Activated CD4-positive, alpha-beta memory T cell treated with anti-CD3 and anti-CD28 coated beads for 36 hours (primary cell): ENCODE measurements at regions not wholly inside any gene's neighbourhood (a gene's known extent, or its start where the extent isn't known, plus 50 kb on each side); places are given as distances from the start of the nearest gene placed in this dataset.

Source experiments
- CTCF ChIA-PET: fragments of 350-600 bp; sonication (Branson Sonifier 250); formaldehyde crosslinking; loops from one replicate; lab custom pipeline; 2021; ENCODE audit warnings: antibody characterized with exemption, inconsistent platforms; lab: Charles Lee
- POLR2A ChIA-PET: fragments of 350-600 bp; sonication (Branson Sonifier 250); formaldehyde crosslinking; loops from one replicate; lab custom pipeline; 2021; ENCODE audit warnings: antibody characterized with exemption; lab: Charles Lee
- DNase-seq: peaks from one replicate; pipeline ENCODE4 v3.0.0-alpha.2; 2020
- H3K27ac Mint-ChIP-seq: one replicate; pipeline ENCODE4 v1.8.0; 2021; ENCODE audit warnings: mixed read lengths
- H3K27me3 Mint-ChIP-seq: one replicate; pipeline ENCODE4 v1.8.0; 2021; ENCODE audit warnings: mixed read lengths
- H3K36me3 Mint-ChIP-seq: one replicate; pipeline ENCODE4 v1.8.0; 2021; ENCODE audit warnings: mixed read lengths
- H3K4me1 Mint-ChIP-seq: one replicate; pipeline ENCODE4 v1.8.0; 2021; ENCODE audit warnings: low read depth, mixed read lengths
- H3K4me3 Mint-ChIP-seq: one replicate; pipeline ENCODE4 v1.8.0; 2021; ENCODE audit warnings: mild to moderate bottlenecking, mixed read lengths
- H3K9me3 Mint-ChIP-seq: one replicate; pipeline ENCODE4 v1.8.0; 2021; ENCODE audit warnings: mixed read lengths
- intact Hi-C: fragments of 100-400 bp; cut with micrococcal nuclease; formaldehyde crosslinking; loops from one replicate; pipeline ENCODE4 v1.15.1; 2023

DNA sequence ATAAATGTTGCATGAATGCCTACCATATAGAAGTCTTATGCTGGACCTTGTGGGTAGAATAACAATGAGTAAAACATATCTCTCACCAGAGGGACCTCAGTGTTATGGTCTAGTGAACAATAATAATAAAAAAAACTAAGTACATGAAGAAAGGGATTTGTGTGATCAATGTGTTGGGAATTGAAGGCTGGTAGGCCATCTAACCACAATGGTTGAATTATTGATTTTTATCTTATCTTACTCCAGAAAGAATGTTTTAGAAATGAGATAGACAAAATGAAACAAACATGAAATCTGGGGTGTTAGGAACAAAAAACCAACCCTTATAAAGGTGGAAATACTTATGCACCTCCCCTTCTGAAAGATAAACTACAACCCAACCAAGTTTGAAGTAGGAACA lies 243.9 kb upstream of the LRIG3 start:
- CTCF ChIA-PET = interaction anchor here (0.8 to 1.2 kb wide), 2 partner anchors 49 to 50 kb away, joined by 4 to 5 read pairs; no protein-coding TSS in a partner anchor
- Mint-ChIP-seq H3K27me3 (no peaks in the 10 kb centered on the region), H3K9me3 (no peaks in the 10 kb centered on the region), H3K36me3 (no peaks in the 10 kb centered on the region), H3K4me3 (no peak overlapping the region), H3K27ac (no peak overlapping the region), H3K4me1 (no peaks in the 10 kb centered on the region)
- intact Hi-C loops = no loop called here
- POLR2A ChIA-PET = no interaction called here
- no peak for DNase-seq

DNA sequence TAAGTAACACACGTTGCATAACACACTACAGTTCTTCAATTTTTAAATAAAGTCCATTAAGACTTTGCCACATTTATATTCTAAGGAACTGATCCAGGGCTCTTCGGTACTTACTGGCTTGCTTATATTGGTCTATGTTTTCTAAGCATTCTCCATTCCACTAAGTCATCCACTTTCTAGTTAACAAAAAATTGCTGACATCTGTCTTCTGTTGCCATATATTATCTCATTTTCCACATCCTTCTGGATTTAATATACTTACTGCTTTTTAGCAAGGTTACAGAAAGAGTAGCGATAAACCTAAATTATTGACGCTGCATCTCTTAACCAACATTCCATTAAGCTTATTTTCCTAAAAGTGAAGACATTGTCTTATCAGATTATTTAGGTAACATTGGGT lies 238.4 kb upstream of the LRIG3 start:
- ChIA-PET CTCF (interaction anchor here (1.7 kb wide), 1 partner anchor 9 kb away, joined by 7 read pairs; no protein-coding TSS in a partner anchor), POLR2A (no interaction called here)
- Mint-ChIP-seq H3K27me3 (no peaks in the 10 kb centered on the region), H3K36me3 (no peaks in the 10 kb centered on the region), H3K4me1 (no peaks in the 10 kb centered on the region), H3K4me3 (no peak overlapping the region), H3K27ac (no peak overlapping the region), H3K9me3 (peaks cover 13% of the 10 kb centered on the region)
- intact Hi-C loops = no loop called here
- DNase-seq = no peak

DNA sequence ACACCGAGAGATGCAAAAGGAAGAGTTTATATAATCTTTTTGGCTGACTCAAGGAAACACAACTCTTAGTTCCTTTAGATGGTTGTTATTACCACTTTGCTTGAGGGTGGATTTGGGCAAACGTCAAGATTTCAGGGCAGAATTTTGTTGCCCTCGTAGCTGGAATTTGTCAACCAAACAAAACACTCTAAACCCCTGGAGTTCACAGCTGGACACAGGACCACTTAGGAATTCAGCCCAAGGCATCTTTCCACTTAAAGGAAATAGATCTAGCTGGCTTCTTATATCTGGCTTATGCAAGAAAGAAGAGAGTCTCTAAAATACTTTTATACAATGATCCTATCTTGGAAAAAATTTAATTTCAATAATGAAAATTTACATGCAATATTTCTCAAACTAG lies 237.8 kb upstream of the LRIG3 start:
- ChIA-PET CTCF (interaction anchor here (1.7 kb wide), 1 partner anchor 8 kb away, joined by 7 read pairs; no protein-coding TSS in a partner anchor), POLR2A (no interaction called here)
- DNase-seq = no peak
- no peaks in the 10 kb centered on the region for H3K36me3 Mint-ChIP-seq
- intact Hi-C loops = no loop called here
- H3K4me1 Mint-ChIP-seq = no peaks in the 10 kb centered on the region
- peaks cover 13% of the 10 kb centered on the region for H3K9me3 Mint-ChIP-seq
- H3K27me3 Mint-ChIP-seq = no peaks in the 10 kb centered on the region
- H3K27ac Mint-ChIP-seq = no peak overlapping the region
- H3K4me3 Mint-ChIP-seq = no peak overlapping the region

GRCh38 chr12:59155448-59155847 lies 235.1 kb upstream of the LRIG3 start:
- H3K27me3 Mint-ChIP-seq = no peaks in the 10 kb centered on the region
- no peak for DNase-seq
- intact Hi-C loops = no loop called here
- ChIA-PET POLR2A (no interaction called here), CTCF (no interaction called here)
- no peak overlapping the region for H3K27ac Mint-ChIP-seq
- H3K4me3 Mint-ChIP-seq = no peak overlapping the region
- no peaks in the 10 kb centered on the region for H3K4me1 Mint-ChIP-seq
- peaks cover 13% of the 10 kb centered on the region for H3K9me3 Mint-ChIP-seq
- no peaks in the 10 kb centered on the region for H3K36me3 Mint-ChIP-seq

GRCh38 chr12:59151243-59151642 lies 230.9 kb upstream of the LRIG3 start:
- Mint-ChIP-seq H3K27ac (no peak overlapping the region), H3K36me3 (no peaks in the 10 kb centered on the region), H3K9me3 (peaks cover 8% of the 10 kb centered on the region), H3K27me3 (no peaks in the 10 kb centered on the region), H3K4me1 (no peaks in the 10 kb centered on the region), H3K4me3 (no peak overlapping the region)
- intact Hi-C loops = no loop called here
- ChIA-PET CTCF (interaction anchor here (0.6 to 1.7 kb wide), 7 partner anchors 9 to 803 kb away, joined by 3 to 5 read pairs (median 4); no protein-coding TSS in a partner anchor), POLR2A (no interaction called here)
- no peak for DNase-seq

DNA sequence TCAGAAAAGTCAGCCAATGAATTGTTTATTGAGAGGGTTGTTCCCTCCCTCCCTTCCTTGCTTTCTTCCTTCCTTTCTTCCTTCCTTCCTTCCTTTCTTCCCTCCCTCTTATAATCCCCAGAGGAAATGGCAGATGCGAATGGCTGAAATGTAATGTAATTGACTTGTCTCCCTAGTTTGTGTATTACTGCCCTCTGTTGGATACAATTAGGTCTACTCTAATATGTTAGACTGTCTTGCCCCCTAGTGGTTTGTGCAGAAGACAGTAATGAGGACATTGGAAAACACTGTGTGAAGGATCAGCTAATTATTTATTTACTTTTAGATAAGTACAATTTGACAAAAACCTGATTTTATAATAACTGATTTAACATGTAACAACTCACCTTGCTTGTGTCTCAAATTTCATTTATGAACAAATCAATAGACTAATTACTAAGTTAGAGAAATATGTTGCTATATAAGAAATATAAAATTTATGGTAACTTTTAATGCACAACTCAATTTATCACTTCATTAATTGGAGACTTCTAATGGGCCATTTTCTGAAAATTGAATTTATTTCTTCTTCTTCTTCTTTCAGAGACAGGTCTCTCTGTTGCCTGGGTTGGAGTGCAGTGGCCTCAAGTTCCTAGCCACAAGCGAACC lies 229.8 kb upstream of the LRIG3 start:
- H3K36me3 Mint-ChIP-seq = no peaks in the 10 kb centered on the region
- no peaks in the 10 kb centered on the region for H3K27me3 Mint-ChIP-seq

DNA sequence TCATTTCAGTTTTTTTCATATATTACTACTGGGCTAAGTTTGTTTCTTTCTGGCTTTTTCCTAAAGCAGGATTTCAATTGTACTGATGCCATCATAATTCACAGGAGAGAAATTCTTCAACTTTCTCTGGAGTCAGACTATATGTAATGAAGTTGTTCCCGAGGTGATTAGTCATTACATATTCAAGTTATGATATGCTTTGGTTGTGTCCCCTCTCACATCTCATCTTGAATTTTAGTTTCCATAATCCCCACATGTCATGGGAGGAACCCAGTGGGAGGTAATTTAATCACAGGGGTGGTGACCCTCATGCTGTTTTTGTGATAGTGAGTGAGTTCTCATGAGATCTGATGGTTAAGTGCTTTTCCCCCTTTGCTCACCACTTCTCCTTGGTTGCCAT lies 227.5 kb upstream of the LRIG3 start:
- Mint-ChIP-seq H3K4me1 (no peaks in the 10 kb centered on the region), H3K4me3 (no peak overlapping the region), H3K27me3 (no peaks in the 10 kb centered on the region), H3K27ac (no peak overlapping the region), H3K9me3 (peaks cover 3% of the 10 kb centered on the region), H3K36me3 (no peaks in the 10 kb centered on the region)
- intact Hi-C loops = no loop called here
- ChIA-PET POLR2A (no interaction called here), CTCF (no interaction called here)
- DNase-seq = no peak

More for the DNA sequence above, 229.8 kb upstream of the LRIG3 start:
- peaks cover 5% of the 10 kb centered on the region for H3K9me3 Mint-ChIP-seq
- H3K4me1 Mint-ChIP-seq = no peaks in the 10 kb centered on the region
- no peak for DNase-seq
- intact Hi-C loops = loop anchor here (1.0 kb wide), 1 partner anchor 37 kb away; no protein-coding TSS in a partner anchor
- ChIA-PET CTCF (interaction anchor here (0.6 to 1.6 kb wide), 10 partner anchors 8 to 1390 kb away, joined by 3 to 7 read pairs (median 4); no protein-coding TSS in a partner anchor), POLR2A (interaction anchor here (0.6 kb wide), 1 partner anchor 170 kb away, joined by 3 read pairs; no protein-coding TSS in a partner anchor)
- no peak overlapping the region for H3K4me3 Mint-ChIP-seq
- H3K27ac Mint-ChIP-seq = no peak overlapping the region

GRCh38 chr12:59142183-59142790 lies 222.0 kb upstream of the LRIG3 start:
- H3K27ac Mint-ChIP-seq = no peak overlapping the region
- POLR2A ChIA-PET = no interaction called here
- CTCF ChIA-PET = interaction anchor here (0.6 to 1.7 kb wide), 2 partner anchors 9 to 240 kb away, joined by 3 to 5 read pairs; no protein-coding TSS in a partner anchor
- DNase-seq = no peak
- no peaks in the 10 kb centered on the region for H3K9me3 Mint-ChIP-seq
- H3K36me3 Mint-ChIP-seq = no peaks in the 10 kb centered on the region
- no peaks in the 10 kb centered on the region for H3K4me1 Mint-ChIP-seq
- H3K4me3 Mint-ChIP-seq = no peak overlapping the region
- H3K27me3 Mint-ChIP-seq = no peaks in the 10 kb centered on the region
- intact Hi-C loops = no loop called here

GRCh38 chr12:59134750-59135149 lies 214.4 kb upstream of the LRIG3 start:
- POLR2A ChIA-PET = no interaction called here
- no peaks in the 10 kb centered on the region for H3K36me3 Mint-ChIP-seq

DNA sequence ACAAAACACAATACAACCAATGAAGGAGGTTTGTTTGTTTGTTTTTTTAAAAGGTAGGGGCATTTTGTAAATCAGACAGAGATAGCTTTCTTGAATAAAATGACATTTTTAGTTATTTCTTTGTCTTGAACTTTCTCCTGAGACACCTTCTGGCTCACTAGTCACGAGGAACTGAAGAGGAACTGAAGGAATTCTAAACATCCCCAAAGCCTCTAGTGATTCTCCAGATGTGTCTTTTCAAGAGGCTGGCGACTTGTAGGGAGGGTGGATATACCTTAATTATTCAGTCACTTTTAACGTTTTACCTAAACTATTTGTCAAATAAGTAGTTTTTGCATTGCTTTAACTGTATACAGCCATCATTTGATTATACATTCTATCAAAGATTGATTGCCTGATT lies 211.2 kb upstream of the LRIG3 start:
- Mint-ChIP-seq H3K4me1 (no peaks in the 10 kb centered on the region), H3K27me3 (no peaks in the 10 kb centered on the region), H3K4me3 (no peak overlapping the region), H3K9me3 (no peaks in the 10 kb centered on the region), H3K36me3 (no peaks in the 10 kb centered on the region), H3K27ac (no peak overlapping the region)
- no peak for DNase-seq
- intact Hi-C loops = no loop called here
- ChIA-PET POLR2A (no interaction called here), CTCF (no interaction called here)

More at GRCh38 chr12:59134750-59135149, 214.4 kb upstream of the LRIG3 start:
- intact Hi-C loops = no loop called here
- DNase-seq = no peak
- Mint-ChIP-seq H3K27ac (no peak overlapping the region), H3K9me3 (no peaks in the 10 kb centered on the region), H3K27me3 (no peaks in the 10 kb centered on the region), H3K4me3 (no peak overlapping the region), H3K4me1 (no peaks in the 10 kb centered on the region)
- CTCF ChIA-PET = no interaction called here

DNA sequence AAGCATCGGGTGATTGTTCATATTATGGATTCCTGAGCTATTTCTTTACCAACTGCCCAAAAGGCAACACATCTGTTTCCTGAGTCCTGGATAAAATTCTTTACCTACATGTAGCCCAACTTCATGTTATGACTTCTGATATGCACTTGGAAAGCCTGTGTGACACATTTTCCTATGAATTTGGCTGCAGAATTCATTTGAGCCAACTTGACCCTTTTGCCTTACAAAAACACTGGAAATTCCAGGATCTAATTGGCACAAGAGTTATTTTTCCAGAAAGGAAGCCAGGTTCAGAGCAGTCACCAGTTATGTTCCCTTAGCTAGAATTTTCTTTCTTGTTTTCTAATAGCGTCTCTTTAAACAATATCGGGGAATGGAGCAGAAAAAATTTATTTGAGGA lies 202.5 kb upstream of the LRIG3 start:
- ChIA-PET CTCF (no interaction called here), POLR2A (no interaction called here)
- Mint-ChIP-seq H3K9me3 (peaks cover 6% of the 10 kb centered on the region), H3K4me1 (no peaks in the 10 kb centered on the region), H3K4me3 (no peak overlapping the region), H3K27ac (no peak overlapping the region), H3K27me3 (no peaks in the 10 kb centered on the region), H3K36me3 (no peaks in the 10 kb centered on the region)
- DNase-seq = no peak
- intact Hi-C loops = no loop called here

DNA sequence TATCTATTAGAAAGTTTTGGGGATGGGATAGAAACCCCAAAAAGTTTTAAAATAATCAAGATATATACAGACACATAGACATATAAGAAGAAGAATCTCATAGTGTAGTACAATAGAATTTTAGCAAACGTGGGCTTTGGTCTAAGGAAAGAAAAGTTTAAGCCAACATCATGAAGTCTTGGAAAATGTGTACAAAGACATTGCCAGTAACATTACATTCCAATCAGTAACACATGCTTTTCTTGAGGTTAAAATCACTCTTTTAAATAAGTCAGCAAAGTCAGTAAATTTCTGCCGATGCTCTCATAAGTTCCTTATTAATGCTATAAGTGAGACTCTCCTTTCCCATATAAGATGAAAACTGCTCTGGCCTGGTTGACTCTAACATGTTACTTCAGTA lies 201.1 kb upstream of the LRIG3 start:
- no peak overlapping the region for H3K27ac Mint-ChIP-seq
- H3K9me3 Mint-ChIP-seq = peaks cover 8% of the 10 kb centered on the region
- H3K4me1 Mint-ChIP-seq = no peaks in the 10 kb centered on the region
- no peaks in the 10 kb centered on the region for H3K36me3 Mint-ChIP-seq
- H3K27me3 Mint-ChIP-seq = no peaks in the 10 kb centered on the region
- H3K4me3 Mint-ChIP-seq = no peak overlapping the region
- no peak for DNase-seq
- intact Hi-C loops = no loop called here
- ChIA-PET POLR2A (no interaction called here), CTCF (no interaction called here)
